Uterus (tissue), 2 donors: ENCODE measurements at regions not wholly inside any gene's neighbourhood (a gene's known extent, or its start where the extent isn't known, plus 50 kb on each side); places are given as distances from the start of the nearest gene placed in this dataset.

Experiments
- CTCF ChIP-seq, 4 experiments: fragments of 200-600 bp in 2 of 4; fragments of 450-650 bp in 2 of 4; sonication (generic) in 2 of 4; IDR thresholded peaks; one replicate each; pipeline ENCODE4 v1.5.1; 2016 to 2019; ENCODE audit warnings: antibody characterized with exemption in 4 of 4, mild to moderate bottlenecking in 2 of 4, moderate library complexity in 1 of 4
- POLR2A ChIP-seq, 2 donors: fragments of 450-650 bp; IDR thresholded peaks; one replicate each; pipeline ENCODE4 v1.6.1; 2016; ENCODE audit warnings: antibody characterized with exemption in 2 of 2, mild to moderate bottlenecking in 1 of 2, moderate library complexity in 1 of 2

- no peak for TF ChIP-seq POLR2A (IDR thresholded peaks at IDR 0.05)
- no peak for TF ChIP-seq CTCF (IDR thresholded peaks at IDR 0.05)
Measured at GRCh38 chr5:28400076-28400475, 1361.7 kb upstream of the CDH9 start.
